Epithelial cell of proximal tubule (primary cell): ENCODE measurements at regions not wholly inside any gene's neighbourhood (a gene's known extent, or its start where the extent isn't known, plus 50 kb on each side); places are given as distances from the start of the nearest gene placed in this dataset.
A peak's percentile ranks its signal among the peaks of the same experiment; 100 is the strongest.

Source experiments
- DNase-seq: peaks from one replicate; pipeline ENCODE4 v3.0.0-alpha.2; 2011; ENCODE audit warnings: low read depth
- H3K4me3 ChIP-seq: 2 replicates; pipeline ENCODE4 v1.5.1; 2011; ENCODE audit warnings: low read depth, mild to moderate bottlenecking, low read length
- CTCF ChIP-seq: conservative IDR thresholded peaks from 2 replicates; pipeline ENCODE4 v1.5.1; 2012; ENCODE audit warnings: low read depth, mild to moderate bottlenecking, low read length

GRCh38 chr2:142758973-142759372, 118.5 kb upstream of the KYNU start:
- no peak for DNase-seq
- no peak for TF ChIP-seq CTCF
- H3K4me3 ChIP-seq, result no peak overlapping the region

- H3K4me3 ChIP-seq, result no peak overlapping the region
- no peak for DNase-seq
- no peak for TF ChIP-seq CTCF
These were observed 120.4 kb upstream of the KYNU start for GRCh38 chr2:142757111-142757510.

- DNase-seq, result no peak
- H3K4me3 ChIP-seq, result no peak overlapping the region
- no peak for TF ChIP-seq CTCF
These were observed 121.0 kb upstream of the KYNU start for GRCh38 chr2:142756430-142756829.

GRCh38 chr2:142755191-142755590, 122.3 kb upstream of the KYNU start:
- no peak for TF ChIP-seq CTCF
- DNase-seq, result no peak
- H3K4me3 ChIP-seq, result no peak overlapping the region

- DNase-seq, result no peak
- no peak overlapping the region for H3K4me3 ChIP-seq
- no peak for TF ChIP-seq CTCF
These were observed 123.3 kb upstream of the KYNU start for GRCh38 chr2:142754182-142754581.

GRCh38 chr2:142750858-142751257, 126.6 kb upstream of the KYNU start:
- no peak overlapping the region for H3K4me3 ChIP-seq
- no peak for TF ChIP-seq CTCF
- DNase-seq, result peak; percentile 42

GRCh38 chr2:142748559-142749099, 128.8 kb upstream of the KYNU start:
- no peak overlapping the region for H3K4me3 ChIP-seq
- no peak for DNase-seq
- TF ChIP-seq CTCF, result no peak
